OCI-LY3 (cell line): ENCODE measurements at regions not wholly inside any gene's neighbourhood (a gene's known extent, or its start where the extent isn't known, plus 50 kb on each side); places are given as distances from the start of the nearest gene placed in this dataset.

Experiments
- CTCF ChIP-seq: fragments of 200-600, 300-600 bp; sonication (generic); IDR thresholded peaks from 2 replicates; pipeline ENCODE4 v1.5.1; 2014; ENCODE audit warnings: antibody characterized with exemption, low read length, low read depth
- EZH2phosphoT487 ChIP-seq: fragments of 200-600 bp; shearing (Covaris generic); IDR thresholded peaks from 2 replicates; pipeline ENCODE4 v1.6.1; 2018; ENCODE audit warnings: antibody characterized with exemption, mixed run types, low read depth

GRCh38 chr5:57880216-57880615 is 397.6 kb upstream of the ACTBL2 start:
- no peak for TF ChIP-seq EZH2phosphoT487
- no peak for TF ChIP-seq CTCF
